Activated CD4-positive, alpha-beta T cell treated with anti-CD3 and anti-CD28 coated beads for 36 hours (primary cell): ENCODE measurements at regions not wholly inside any gene's neighbourhood (a gene's known extent, or its start where the extent isn't known, plus 50 kb on each side); places are given as distances from the start of the nearest gene placed in this dataset.

ENCODE experiments used
- ATAC-seq: fragments of 200-7000 bp; cut with Tn5 transposase; one replicate; pipeline ENCODE4 v1.10.0; 2021; ENCODE audit warnings: mild to moderate bottlenecking, moderate library complexity
- CTCF ChIA-PET: fragments of 350-600 bp; sonication (Branson Sonifier 250); formaldehyde crosslinking; loops from one replicate; lab custom pipeline; 2021; ENCODE audit warnings: antibody characterized with exemption; lab: Charles Lee
- POLR2A ChIA-PET: fragments of 350-600 bp; sonication (Branson Sonifier 250); formaldehyde crosslinking; loops from one replicate; lab custom pipeline; 2021; ENCODE audit warnings: antibody characterized with exemption, inconsistent platforms; lab: Charles Lee
- DNase-seq: peaks from one replicate; pipeline ENCODE4 v3.0.0-alpha.2; 2020
- H3K27ac Mint-ChIP-seq: one replicate; pipeline ENCODE4 v1.8.0; 2021; ENCODE audit warnings: mixed read lengths
- H3K27me3 Mint-ChIP-seq: one replicate; pipeline ENCODE4 v1.8.0; 2021; ENCODE audit warnings: mixed read lengths
- H3K36me3 Mint-ChIP-seq: one replicate; pipeline ENCODE4 v1.8.0; 2021; ENCODE audit warnings: low read depth, mixed read lengths
- H3K4me1 Mint-ChIP-seq: one replicate; pipeline ENCODE4 v1.8.0; 2021; ENCODE audit warnings: mixed read lengths
- H3K4me3 Mint-ChIP-seq: one replicate; pipeline ENCODE4 v1.8.0; 2021; ENCODE audit warnings: mild to moderate bottlenecking, moderate library complexity, mixed read lengths
- H3K9me3 Mint-ChIP-seq: one replicate; pipeline ENCODE4 v1.8.0; 2021; ENCODE audit warnings: low read depth, mixed read lengths
- intact Hi-C, 2 experiments: fragments of 100-400 bp; cut with DNase I in 1 of 2; cut with micrococcal nuclease in 1 of 2; formaldehyde crosslinking; loops; one replicate each; pipeline versions ENCODE4 v1.14.2 to v1.15.1; 2022 to 2024; cut with DNase I, micrococcal nuclease

- H3K27ac Mint-ChIP-seq, result no peak overlapping the region
- no peaks in the 10 kb centered on the region for H3K4me1 Mint-ChIP-seq
- H3K4me3 Mint-ChIP-seq, result no peak overlapping the region
- ATAC-seq (no peak), DNase-seq (no peak)
- H3K9me3 Mint-ChIP-seq, result no peaks in the 10 kb centered on the region
- ChIA-PET CTCF (interaction anchor here (1.2 kb wide), 1 partner anchor 21 kb away, joined by 5 read pairs; no protein-coding TSS in a partner anchor), POLR2A (no interaction called here)
- intact Hi-C loops, result loop anchor here in 1 of 2 experiments (5.0 kb wide), 1 partner anchor 904 kb away; no protein-coding TSS in a partner anchor
- no peaks in the 10 kb centered on the region for H3K27me3 Mint-ChIP-seq
- H3K36me3 Mint-ChIP-seq, result no peaks in the 10 kb centered on the region
Measured at GRCh38 chr9:13448482-13448881, 169.0 kb upstream of the MPDZ start.

GRCh38 chr9:13447843-13448422 lies 168.4 kb upstream of the MPDZ start:
- H3K27me3 Mint-ChIP-seq, result no peaks in the 10 kb centered on the region
- H3K4me3 Mint-ChIP-seq, result no peak overlapping the region
- ATAC-seq, result no peak
- intact Hi-C loops, result loop anchor here in 1 of 2 experiments (5.0 kb wide), 1 partner anchor 904 kb away; no protein-coding TSS in a partner anchor
- POLR2A ChIA-PET, result no interaction called here
- CTCF ChIA-PET, result interaction anchor here (1.2 kb wide), 1 partner anchor 20 kb away, joined by 5 read pairs; no protein-coding TSS in a partner anchor
- H3K4me1 Mint-ChIP-seq, result no peaks in the 10 kb centered on the region
- no peak overlapping the region for H3K27ac Mint-ChIP-seq
- DNase-seq, result no peak
- no peaks in the 10 kb centered on the region for H3K9me3 Mint-ChIP-seq
- no peaks in the 10 kb centered on the region for H3K36me3 Mint-ChIP-seq

DNA sequence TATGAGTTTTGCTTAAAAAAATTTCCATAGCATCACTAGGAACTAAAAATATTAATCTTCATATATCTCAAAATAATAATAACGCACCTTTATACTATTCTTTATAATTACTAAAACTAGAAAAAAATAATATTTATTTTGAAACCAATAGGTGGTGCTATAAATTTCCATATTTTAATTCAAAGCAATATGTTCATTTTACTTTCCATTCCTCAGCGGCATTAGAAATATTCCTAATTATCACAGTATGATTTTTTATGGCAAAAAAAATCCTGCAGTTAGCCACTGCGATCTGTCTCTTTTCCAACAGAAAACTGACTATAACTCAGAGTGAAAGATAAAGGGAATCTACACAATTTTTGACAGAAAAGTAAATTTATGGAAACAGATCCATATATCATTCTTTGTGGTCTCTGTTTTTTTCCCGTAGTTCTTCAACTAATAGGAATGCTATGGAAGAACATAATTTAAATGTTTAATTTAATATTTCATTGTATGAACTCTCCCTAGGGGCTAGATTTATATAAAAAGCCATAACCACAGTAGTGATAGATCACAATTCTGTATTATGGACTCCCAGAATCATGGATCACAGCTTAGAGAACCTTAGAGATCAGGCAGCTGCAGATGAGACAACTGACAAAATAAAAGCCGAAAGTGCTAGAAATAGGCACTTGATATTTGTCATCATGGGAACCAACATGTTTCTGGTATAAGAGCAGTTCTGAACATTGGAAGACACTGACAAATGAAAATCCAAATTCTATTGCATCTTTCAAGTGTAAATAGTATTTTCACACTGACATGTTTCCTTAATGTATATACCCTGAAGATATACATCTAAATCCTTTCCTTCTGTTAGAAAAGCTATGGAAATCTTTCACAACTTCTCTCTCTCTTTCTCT lies 167.7 kb upstream of the MPDZ start:
- Mint-ChIP-seq H3K27ac (no peak overlapping the region), H3K36me3 (no peaks in the 10 kb centered on the region), H3K27me3 (no peaks in the 10 kb centered on the region), H3K9me3 (no peaks in the 10 kb centered on the region), H3K4me3 (no peak overlapping the region), H3K4me1 (no peaks in the 10 kb centered on the region)
- ATAC-seq, result no peak
- no peak for DNase-seq
- CTCF ChIA-PET, result interaction anchor here (1.2 kb wide), 1 partner anchor 20 kb away, joined by 5 read pairs; no protein-coding TSS in a partner anchor
- POLR2A ChIA-PET, result no interaction called here
- intact Hi-C loops, result loop anchor here in 1 of 2 experiments (5.0 kb wide), 1 partner anchor 905 kb away; no protein-coding TSS in a partner anchor

GRCh38 chr9:13446286-13446937 lies 166.9 kb upstream of the MPDZ start:
- Mint-ChIP-seq H3K9me3 (no peaks in the 10 kb centered on the region), H3K36me3 (no peaks in the 10 kb centered on the region), H3K27ac (no peak overlapping the region), H3K27me3 (no peaks in the 10 kb centered on the region), H3K4me1 (no peaks in the 10 kb centered on the region), H3K4me3 (no peak overlapping the region)
- intact Hi-C loops, result loop anchor here in 1 of 2 experiments (5.0 kb wide), 1 partner anchor 906 kb away; no protein-coding TSS in a partner anchor
- no peak for DNase-seq
- ATAC-seq, result no peak
- ChIA-PET POLR2A (no interaction called here), CTCF (no interaction called here)

DNA sequence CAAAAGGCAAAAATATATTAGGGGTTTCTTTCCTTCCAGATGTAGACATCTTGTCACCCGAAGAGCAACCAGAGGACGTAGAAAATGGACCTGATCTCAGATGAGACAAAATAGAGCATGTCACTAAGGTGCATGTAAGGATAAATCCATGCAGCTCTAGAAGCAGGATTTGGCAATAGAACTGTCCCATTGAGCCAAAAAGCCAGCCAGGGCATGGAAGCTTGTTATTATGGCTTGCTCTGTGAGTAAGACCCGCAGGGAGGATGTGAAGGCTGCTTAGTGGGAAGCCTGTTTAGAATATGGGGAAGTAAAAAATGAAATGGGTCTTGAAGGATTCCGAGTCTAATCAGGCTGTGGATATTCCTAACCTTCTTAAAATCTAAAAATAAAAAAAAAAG lies 165.6 kb upstream of the MPDZ start:
- ATAC-seq, result no peak
- ChIA-PET POLR2A (no interaction called here), CTCF (no interaction called here)
- no peaks in the 10 kb centered on the region for H3K36me3 Mint-ChIP-seq
- H3K27ac Mint-ChIP-seq, result no peak overlapping the region
- H3K4me3 Mint-ChIP-seq, result no peak overlapping the region
- intact Hi-C loops, result loop anchor here in 1 of 2 experiments (5.0 kb wide), 1 partner anchor 907 kb away; no protein-coding TSS in a partner anchor
- H3K27me3 Mint-ChIP-seq, result no peaks in the 10 kb centered on the region
- H3K9me3 Mint-ChIP-seq, result no peaks in the 10 kb centered on the region
- no peaks in the 10 kb centered on the region for H3K4me1 Mint-ChIP-seq
- no peak for DNase-seq

GRCh38 chr9:13444245-13445102 lies 165.0 kb upstream of the MPDZ start:
- POLR2A ChIA-PET, result no interaction called here
- ATAC-seq, result no peak
- no peak for DNase-seq
- CTCF ChIA-PET, result no interaction called here
- Mint-ChIP-seq H3K9me3 (no peaks in the 10 kb centered on the region), H3K27ac (no peak overlapping the region), H3K4me3 (no peak overlapping the region), H3K36me3 (no peaks in the 10 kb centered on the region), H3K4me1 (no peaks in the 10 kb centered on the region), H3K27me3 (no peaks in the 10 kb centered on the region)
- intact Hi-C loops, result loop anchor here in 1 of 2 experiments (5.0 kb wide), 1 partner anchor 908 kb away; no protein-coding TSS in a partner anchor

- ChIA-PET CTCF (interaction anchor here (1.2 kb wide), 1 partner anchor 15 kb away, joined by 3 read pairs; no protein-coding TSS in a partner anchor), POLR2A (no interaction called here)
- H3K4me3 Mint-ChIP-seq, result no peak overlapping the region
- no peak overlapping the region for H3K27ac Mint-ChIP-seq
- H3K27me3 Mint-ChIP-seq, result no peaks in the 10 kb centered on the region
- ATAC-seq, result no peak
- intact Hi-C loops, result no loop called here
- H3K4me1 Mint-ChIP-seq, result no peaks in the 10 kb centered on the region
- H3K36me3 Mint-ChIP-seq, result no peaks in the 10 kb centered on the region
- no peak for DNase-seq
- H3K9me3 Mint-ChIP-seq, result no peaks in the 10 kb centered on the region
Measured at GRCh38 chr9:13443346-13444244, 164.1 kb upstream of the MPDZ start.

DNA sequence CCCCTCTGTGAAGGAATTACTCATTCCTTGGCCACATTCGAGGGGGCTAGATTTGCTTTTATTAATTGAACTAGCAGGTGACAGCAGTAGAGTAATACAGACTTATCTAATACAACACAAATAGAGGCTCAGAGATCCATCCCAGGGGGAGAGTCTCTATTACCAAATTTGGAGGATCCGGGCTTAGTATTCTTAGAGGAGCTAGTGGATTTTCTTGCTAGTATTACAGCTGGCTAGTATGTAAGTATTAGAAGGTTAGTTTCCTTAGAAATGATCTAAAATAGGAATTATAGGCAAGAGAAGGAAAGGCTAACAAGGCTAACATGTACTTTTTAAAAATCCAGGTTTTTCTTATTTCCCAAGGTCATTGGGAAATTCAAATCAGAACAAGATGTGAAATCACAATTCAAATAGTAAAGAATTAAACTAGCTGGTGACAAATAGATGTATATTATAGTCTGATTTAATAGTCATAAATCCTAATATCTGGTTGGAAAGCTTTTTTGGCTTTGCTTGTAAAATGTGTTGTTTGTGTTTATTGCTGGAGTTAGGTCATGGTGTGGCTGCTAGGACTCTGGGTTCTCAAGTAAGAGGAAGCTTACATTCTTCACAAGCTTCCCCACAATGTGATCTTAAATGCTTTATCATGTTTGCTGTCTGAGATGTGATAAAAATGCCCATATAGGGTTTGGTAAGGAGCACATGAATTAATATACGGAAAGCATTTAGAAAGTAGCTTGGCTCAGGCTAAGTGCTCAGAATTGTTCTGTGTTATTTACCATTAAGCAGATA lies 160.4 kb upstream of the MPDZ start:
- DNase-seq, result no peak
- no peaks in the 10 kb centered on the region for H3K4me1 Mint-ChIP-seq
- ChIA-PET POLR2A (no interaction called here), CTCF (no interaction called here)
- H3K9me3 Mint-ChIP-seq, result no peaks in the 10 kb centered on the region
- no peak for ATAC-seq
- no peaks in the 10 kb centered on the region for H3K27me3 Mint-ChIP-seq
- intact Hi-C loops, result no loop called here
- H3K36me3 Mint-ChIP-seq, result no peaks in the 10 kb centered on the region
- H3K27ac Mint-ChIP-seq, result no peak overlapping the region
- H3K4me3 Mint-ChIP-seq, result no peak overlapping the region

DNA sequence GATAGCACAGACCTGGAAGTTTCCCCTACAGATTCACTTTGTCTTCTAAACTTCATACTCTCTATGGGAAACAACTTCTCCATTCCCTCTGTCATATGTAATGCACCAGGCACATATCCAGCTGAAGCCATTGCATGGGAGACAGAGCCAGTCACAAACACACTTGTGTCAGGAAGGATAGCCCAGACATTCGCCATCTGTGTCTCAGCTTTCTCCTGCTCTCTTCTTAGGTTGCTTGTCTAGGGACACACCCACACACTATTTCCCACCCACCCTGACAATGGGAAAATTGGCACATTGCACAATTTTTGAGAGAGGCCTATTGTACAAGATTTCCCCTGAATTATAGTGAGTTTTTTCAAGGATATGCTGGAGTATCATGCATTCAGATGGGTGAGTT lies 158.4 kb upstream of the MPDZ start:
- Mint-ChIP-seq H3K36me3 (no peaks in the 10 kb centered on the region), H3K27ac (no peak overlapping the region), H3K27me3 (no peaks in the 10 kb centered on the region), H3K9me3 (no peaks in the 10 kb centered on the region), H3K4me1 (no peaks in the 10 kb centered on the region), H3K4me3 (no peak overlapping the region)
- no peak for ATAC-seq
- POLR2A ChIA-PET, result no interaction called here
- CTCF ChIA-PET, result interaction anchor here (2.2 kb wide), 1 partner anchor 10 kb away, joined by 7 read pairs; no protein-coding TSS in a partner anchor
- DNase-seq, result no peak
- intact Hi-C loops, result no loop called here
